ENCODE measurements at regions not wholly inside any gene's neighbourhood (a gene's known extent, or its start where the extent isn't known, plus 50 kb on each side); places are given as distances from the start of the nearest gene placed in this dataset. TPM values are rescaled to one million over a fixed set of nuclear protein-coding genes. Genes with fewer than 3 reads are reported as not detected.

Small RNAs in the stretch of these regions (microRNA-seq; reads per million reads assigned to microRNA genes)
- not detected for gene MIR920 (ENCODE audit: borderline number of aligned reads)

All from WTC11 (cell line).